Osteoblast (primary cell): ENCODE measurements at regions not wholly inside any gene's neighbourhood (a gene's known extent, or its start where the extent isn't known, plus 50 kb on each side); places are given as distances from the start of the nearest gene placed in this dataset.

Source experiments
- DNase-seq: peaks from one replicate; pipeline ENCODE4 v3.0.0; 2011; ENCODE audit warnings: low spot score, mixed read lengths; ENCODE audit not compliant: insufficient read length; ENCODE audit errors: missing footprints
- H2AFZ ChIP-seq: 2 replicates; pipeline ENCODE4 v1.6.0; 2011; ENCODE audit warnings: mild to moderate bottlenecking, low read length
- H3K27ac ChIP-seq: 2 replicates; pipeline ENCODE4 v1.5.1; 2011; ENCODE audit warnings: mild to moderate bottlenecking, low read depth, low read length, moderate library complexity
- H3K27me3 ChIP-seq: 2 replicates; pipeline ENCODE4 v1.6.0; 2012; ENCODE audit warnings: mild to moderate bottlenecking, control low read depth, inconsistent platforms, low read length, moderate library complexity; ENCODE audit not compliant: insufficient read depth
- H3K36me3 ChIP-seq: 2 replicates; pipeline ENCODE4 v1.5.1; 2011; ENCODE audit warnings: mild to moderate bottlenecking, low read length, control low read depth, moderate library complexity; ENCODE audit not compliant: insufficient read depth
- H3K4me1 ChIP-seq: 2 replicates; pipeline ENCODE4 v1.5.1; 2011; ENCODE audit warnings: mild to moderate bottlenecking, low read length, control low read depth, moderate library complexity; ENCODE audit not compliant: insufficient read depth
- H3K4me2 ChIP-seq: 2 replicates; pipeline ENCODE4 v1.6.0; 2011; ENCODE audit warnings: mild to moderate bottlenecking, low read length; ENCODE audit not compliant: insufficient read depth
- H3K4me3 ChIP-seq: fragments of 200-600 bp; sonication (generic); 3 replicates; pipeline ENCODE4 v1.5.1; 2012; ENCODE audit warnings: mild to moderate bottlenecking, low read length, inconsistent platforms; ENCODE audit not compliant: insufficient read depth
- H3K79me2 ChIP-seq: 2 replicates; pipeline ENCODE4 v1.6.0; 2012; ENCODE audit warnings: mild to moderate bottlenecking, low read length, control low read depth, inconsistent platforms; ENCODE audit not compliant: insufficient read depth
- H3K9me3 ChIP-seq: 2 replicates; pipeline ENCODE4 v1.5.1; 2011; ENCODE audit warnings: low read depth, low read length, control low read depth
- H4K20me1 ChIP-seq: 2 replicates; pipeline ENCODE4 v1.6.0; 2012; ENCODE audit warnings: mild to moderate bottlenecking, low read length, control low read depth; ENCODE audit not compliant: insufficient read depth
- CTCF ChIP-seq: IDR thresholded peaks from 2 replicates; pipeline ENCODE4 v1.5.1; 2011; ENCODE audit warnings: mild to moderate bottlenecking, low read depth, low read length, moderate library complexity; ENCODE audit errors: extremely low read depth

- H3K27me3 ChIP-seq: no peaks in the 10 kb centered on the region
- no peak overlapping the region for H3K4me3 ChIP-seq
- H3K79me2 ChIP-seq: no peaks in the 10 kb centered on the region
- no peak for TF ChIP-seq CTCF
- no peak overlapping the region for H3K4me2 ChIP-seq
- DNase-seq: no peak
- no peak overlapping the region for H2AFZ ChIP-seq
- H4K20me1 ChIP-seq: no peaks in the 10 kb centered on the region
- H3K27ac ChIP-seq: no peak overlapping the region
- no peaks in the 10 kb centered on the region for H3K4me1 ChIP-seq
- H3K9me3 ChIP-seq: no peaks in the 10 kb centered on the region
- H3K36me3 ChIP-seq: no peaks in the 10 kb centered on the region
These were observed 343.8 kb upstream of the RBFOX1 start for GRCh38 chr16:6988846-6989245.

- H3K36me3 ChIP-seq: no peaks in the 10 kb centered on the region
- H3K27ac ChIP-seq: no peak overlapping the region
- no peaks in the 10 kb centered on the region for H4K20me1 ChIP-seq
- H3K27me3 ChIP-seq: no peaks in the 10 kb centered on the region
- TF ChIP-seq CTCF: no peak
- H3K4me3 ChIP-seq: no peak overlapping the region
- H2AFZ ChIP-seq: no peak overlapping the region
- no peaks in the 10 kb centered on the region for H3K9me3 ChIP-seq
- DNase-seq: no peak
- no peak overlapping the region for H3K4me2 ChIP-seq
- H3K4me1 ChIP-seq: no peaks in the 10 kb centered on the region
- no peaks in the 10 kb centered on the region for H3K79me2 ChIP-seq
These were observed 354.7 kb upstream of the RBFOX1 start for GRCh38 chr16:6977916-6978315.

- Histone ChIP-seq H3K4me2 (no peak overlapping the region), H4K20me1 (no peaks in the 10 kb centered on the region), H3K27ac (no peak overlapping the region), H3K4me3 (no peak overlapping the region), H2AFZ (no peak overlapping the region), H3K79me2 (no peaks in the 10 kb centered on the region), H3K36me3 (no peaks in the 10 kb centered on the region), H3K4me1 (no peaks in the 10 kb centered on the region), H3K27me3 (no peaks in the 10 kb centered on the region), H3K9me3 (no peaks in the 10 kb centered on the region)
- TF ChIP-seq CTCF: no peak
- DNase-seq: no peak
These were observed 355.4 kb upstream of the RBFOX1 start for GRCh38 chr16:6977291-6977690.

- DNase-seq: no peak
- Histone ChIP-seq H3K4me3 (no peak overlapping the region), H3K4me1 (no peaks in the 10 kb centered on the region), H3K4me2 (no peak overlapping the region), H3K27me3 (no peaks in the 10 kb centered on the region), H2AFZ (no peak overlapping the region), H3K9me3 (no peaks in the 10 kb centered on the region), H3K36me3 (no peaks in the 10 kb centered on the region), H3K27ac (no peak overlapping the region), H3K79me2 (no peaks in the 10 kb centered on the region), H4K20me1 (no peaks in the 10 kb centered on the region)
- no peak for TF ChIP-seq CTCF
These were observed 355.9 kb upstream of the RBFOX1 start for GRCh38 chr16:6976716-6977115.
